SU-DHL-6 (cell line): ENCODE measurements at regions not wholly inside any gene's neighbourhood (a gene's known extent, or its start where the extent isn't known, plus 50 kb on each side); places are given as distances from the start of the nearest gene placed in this dataset.

Experiments used
- H2AFZ ChIP-seq: fragments of 200-600 bp; sonication (generic); 2 replicates; pipeline ENCODE4 v1.6.1; 2014; ENCODE audit warnings: low read depth, mild to moderate bottlenecking, moderate library complexity, mixed read lengths, antibody characterized with exemption, low read length; ENCODE audit not compliant: severe bottlenecking
- H3F3A ChIP-seq: fragments of 200-600 bp; shearing (Covaris generic); 2 replicates; pipeline ENCODE4 v1.6.0; 2016; ENCODE audit warnings: antibody characterized with exemption, mild to moderate bottlenecking; ENCODE audit not compliant: insufficient read depth
- H3K27ac ChIP-seq: fragments of 200-600 bp; sonication (generic); 2 replicates; pipeline ENCODE4 v1.5.1; 2016; ENCODE audit warnings: low read depth, mild to moderate bottlenecking, low read length, moderate library complexity, mixed read lengths
- H3K27me3 ChIP-seq: fragments of 200-600 bp; sonication (generic), shearing (Covaris generic); 2 replicates; pipeline ENCODE4 v1.6.0; 2014; ENCODE audit warnings: mild to moderate bottlenecking, low read length
- H3K36me3 ChIP-seq: fragments of 200-600 bp; sonication (generic); 2 replicates; pipeline ENCODE4 v1.6.1; 2014; ENCODE audit warnings: mild to moderate bottlenecking, low read length, mixed read lengths
- H3K4me2 ChIP-seq: fragments of 300-600, 200-600 bp; shearing (Covaris generic), sonication (generic); 2 replicates; pipeline ENCODE4 v1.6.0; 2014; ENCODE audit warnings: low read length, low read depth, mild to moderate bottlenecking; ENCODE audit not compliant: poor library complexity, severe bottlenecking
- H3K4me3 ChIP-seq: fragments of 200-600 bp; sonication (generic); 2 replicates; pipeline ENCODE4 v1.5.1; 2014; ENCODE audit warnings: antibody characterized with exemption, low read length, mild to moderate bottlenecking, mixed read lengths; ENCODE audit not compliant: insufficient read depth, poor library complexity, severe bottlenecking
- H3K79me2 ChIP-seq: fragments of 200-600 bp; sonication (generic); 2 replicates; pipeline ENCODE4 v1.6.1; 2014; ENCODE audit warnings: mild to moderate bottlenecking, low read length, moderate library complexity; ENCODE audit not compliant: insufficient read depth
- H3K9ac ChIP-seq: fragments of 200-600 bp; sonication (generic); 2 replicates; pipeline ENCODE4 v1.7.0; 2014; ENCODE audit warnings: mild to moderate bottlenecking, low read length
- H3K9me2 ChIP-seq: fragments of 200-600 bp; sonication (generic); replicated peaks from 2 replicates; pipeline ENCODE4 v1.6.1; 2014; ENCODE audit warnings: low read length; ENCODE audit not compliant: insufficient read depth
- H3K9me3 ChIP-seq: fragments of 200-600 bp; sonication (generic); 2 replicates; pipeline ENCODE4 v1.6.1; 2014; ENCODE audit warnings: low read length, mixed read lengths; ENCODE audit not compliant: insufficient read depth
- H4K20me1 ChIP-seq: fragments of 200-600 bp; sonication (generic); 2 replicates; pipeline ENCODE4 v1.6.1; 2014; ENCODE audit warnings: low read depth, mild to moderate bottlenecking, antibody characterized with exemption, low read length, moderate library complexity, mixed read lengths
- CTCF ChIP-seq: fragments of 200-600 bp; sonication (generic); IDR thresholded peaks from one replicate; pipeline ENCODE4 v1.5.1; 2017; ENCODE audit warnings: antibody characterized with exemption, mild to moderate bottlenecking, low read length, moderate library complexity; ENCODE audit not compliant: insufficient read depth, poor library complexity, severe bottlenecking
- EZH2phosphoT487 ChIP-seq: fragments of 200-600 bp; sonication (generic), shearing (Covaris generic); conservative IDR thresholded peaks from 2 replicates; pipeline ENCODE4 v1.6.1; 2018; ENCODE audit warnings: mild to moderate bottlenecking, antibody characterized with exemption, low read length, moderate library complexity, mixed read lengths

GRCh38 chr17:65404761-65405160 lies 156.7 kb downstream of the AXIN2 start:
- Histone ChIP-seq H3K27ac (no peak overlapping the region), H3K79me2 (no peaks in the 10 kb centered on the region), H3K9me3 (no peaks in the 10 kb centered on the region), H3K4me2 (no peak overlapping the region), H3K36me3 (no peaks in the 10 kb centered on the region), H2AFZ (no peak overlapping the region), H3K27me3 (no peaks in the 10 kb centered on the region), H3K9ac (no peak overlapping the region), H3K4me3 (no peak overlapping the region), H3K9me2 (no peaks in the 10 kb centered on the region), H3F3A (no peaks in the 10 kb centered on the region), H4K20me1 (no peaks in the 10 kb centered on the region)
- no peak for TF ChIP-seq EZH2phosphoT487
- TF ChIP-seq CTCF, result no peak

GRCh38 chr17:65403626-65404025 lies 157.8 kb downstream of the AXIN2 start:
- no peaks in the 10 kb centered on the region for H3K27me3 ChIP-seq
- H4K20me1 ChIP-seq, result no peaks in the 10 kb centered on the region
- H2AFZ ChIP-seq, result no peak overlapping the region
- no peaks in the 10 kb centered on the region for H3K9me3 ChIP-seq
- H3K79me2 ChIP-seq, result no peaks in the 10 kb centered on the region
- H3K9ac ChIP-seq, result no peak overlapping the region
- no peak for TF ChIP-seq EZH2phosphoT487
- TF ChIP-seq CTCF, result no peak
- H3K4me2 ChIP-seq, result no peak overlapping the region
- H3K36me3 ChIP-seq, result no peaks in the 10 kb centered on the region
- H3K4me3 ChIP-seq, result no peak overlapping the region
- H3K9me2 ChIP-seq, result no peaks in the 10 kb centered on the region
- H3F3A ChIP-seq, result no peaks in the 10 kb centered on the region
- H3K27ac ChIP-seq, result no peak overlapping the region

GRCh38 chr17:65402513-65403496 lies 158.6 kb downstream of the AXIN2 start:
- H3K79me2 ChIP-seq, result no peaks in the 10 kb centered on the region
- no peak overlapping the region for H3K4me2 ChIP-seq
- no peak overlapping the region for H2AFZ ChIP-seq
- no peak for TF ChIP-seq EZH2phosphoT487
- TF ChIP-seq CTCF, result no peak
- H3K4me3 ChIP-seq, result no peak overlapping the region
- H3K9me2 ChIP-seq, result no peaks in the 10 kb centered on the region
- H3K36me3 ChIP-seq, result no peaks in the 10 kb centered on the region
- no peaks in the 10 kb centered on the region for H4K20me1 ChIP-seq
- no peak overlapping the region for H3K9ac ChIP-seq
- no peaks in the 10 kb centered on the region for H3K27me3 ChIP-seq
- H3F3A ChIP-seq, result no peaks in the 10 kb centered on the region
- no peaks in the 10 kb centered on the region for H3K9me3 ChIP-seq
- H3K27ac ChIP-seq, result no peak overlapping the region
